Liver (tissue), 8 donors: ENCODE measurements at regions not wholly inside any gene's neighbourhood (a gene's known extent, or its start where the extent isn't known, plus 50 kb on each side); places are given as distances from the start of the nearest gene placed in this dataset.

Source experiments
- DNase-seq: peaks from one replicate; pipeline ENCODE4 v3.0.0-alpha.2; 2017; ENCODE audit warnings: low spot score
- H3K27ac ChIP-seq, 2 donors: one replicate each; pipeline ENCODE4 v1.7.0; 2013; ENCODE audit warnings: inconsistent platforms in 2 of 2, low read length in 2 of 2, control low read depth in 1 of 2, low read depth in 1 of 2, mild to moderate bottlenecking in 1 of 2
- H3K27me3 ChIP-seq, 4 donors: one replicate each; pipeline versions ENCODE4 v1.6.1 to v1.7.0; 2013; ENCODE audit warnings: low read length in 3 of 4, inconsistent platforms in 1 of 4, mild to moderate bottlenecking in 1 of 4, moderate library complexity in 1 of 4; ENCODE audit not compliant: control insufficient read depth in 4 of 4, insufficient read depth in 4 of 4
- H3K36me3 ChIP-seq, 4 donors: one replicate each; pipeline versions ENCODE4 v1.6.1 to v1.7.0; 2013; ENCODE audit warnings: low read length in 3 of 4, mild to moderate bottlenecking in 3 of 4, low read depth in 1 of 4, moderate library complexity in 1 of 4; ENCODE audit not compliant: control insufficient read depth in 4 of 4, insufficient read depth in 3 of 4
- H3K4me1 ChIP-seq, 4 donors: one replicate each; pipeline versions ENCODE4 v1.6.1 to v1.7.0; 2013; ENCODE audit warnings: low read length in 3 of 4, mild to moderate bottlenecking in 3 of 4, moderate library complexity in 1 of 4; ENCODE audit not compliant: control insufficient read depth in 4 of 4, insufficient read depth in 4 of 4
- H3K4me3 ChIP-seq, 3 donors: one replicate each; pipeline versions ENCODE4 v1.6.1 to v1.7.0; 2013; ENCODE audit warnings: low read length in 3 of 3, control low read depth in 1 of 3, low read depth in 1 of 3, mild to moderate bottlenecking in 1 of 3
- H3K9ac ChIP-seq, 2 donors: one replicate each; pipeline ENCODE4 v1.7.0; 2013; ENCODE audit warnings: low read length in 2 of 2, mild to moderate bottlenecking in 2 of 2, moderate library complexity in 2 of 2, control low read depth in 1 of 2, low read depth in 1 of 2
- H3K9me3 ChIP-seq, 4 donors: one replicate each; pipeline versions ENCODE4 v1.6.1 to v1.7.0; 2013; ENCODE audit warnings: low read length in 3 of 4; ENCODE audit not compliant: control insufficient read depth in 4 of 4
- EGR1 ChIP-seq, 2 donors: IDR thresholded peaks; 2 replicates each; pipeline ENCODE4 v1.6.1; 2016 to 2018; ENCODE audit warnings: antibody characterized with exemption in 2 of 2, low read depth in 2 of 2
- FOXA2 ChIP-seq: IDR thresholded peaks from 2 replicates; pipeline ENCODE4 v1.6.1; 2016; ENCODE audit warnings: antibody characterized with exemption
- GABPA ChIP-seq, 2 donors: IDR thresholded peaks in 1 of 2; conservative IDR thresholded peaks in 1 of 2; 2 replicates each; pipeline ENCODE4 v1.6.1; 2016; ENCODE audit warnings: antibody characterized with exemption in 2 of 2, mild to moderate bottlenecking in 1 of 2, moderate library complexity in 1 of 2
- HNF4G ChIP-seq: IDR thresholded peaks from 2 replicates; pipeline ENCODE4 v1.6.1; 2016; ENCODE audit warnings: antibody characterized with exemption
- JUND ChIP-seq, 2 donors: IDR thresholded peaks; 2 replicates each; pipeline ENCODE4 v1.6.1; 2016; ENCODE audit warnings: antibody characterized with exemption in 2 of 2
- NR2F2 ChIP-seq: IDR thresholded peaks from 2 replicates; pipeline ENCODE4 v1.6.1; 2016; ENCODE audit warnings: antibody characterized with exemption
- RAD21 ChIP-seq, 2 donors: IDR thresholded peaks; 2 replicates each; pipeline ENCODE4 v1.6.1; 2016; ENCODE audit warnings: antibody characterized with exemption in 2 of 2, mild to moderate bottlenecking in 2 of 2
- RXRA ChIP-seq, 2 donors: IDR thresholded peaks; 2 replicates each; pipeline ENCODE4 v1.6.1; 2017 to 2018; ENCODE audit warnings: antibody characterized with exemption in 2 of 2, mild to moderate bottlenecking in 1 of 2
- SP1 ChIP-seq: IDR thresholded peaks from 2 replicates; pipeline ENCODE4 v1.6.1; 2018; ENCODE audit warnings: antibody characterized with exemption, mild to moderate bottlenecking
- WGBS: extraction: QIAGEN DNeasy Blood & Tissue Kit; methylation state at CpG from one replicate; pipeline ENCODE4 v1.1.7; 2013; 5-methylcytosine and 5-hydroxymethylcytosine counted together
- TF ChIP-seq, protein P1 (sequence below): fragments of 150-350 bp; IDR thresholded peaks from 2 replicates; pipeline ENCODE4 v1.5.1; 2017; ENCODE audit warnings: improper control_type of control experiment, low read depth, low read length; ENCODE audit not compliant: missing input control
- TF ChIP-seq, protein P2 (sequence below): IDR thresholded peaks from 2 replicates; pipeline ENCODE4 v1.6.1; 2016; ENCODE audit warnings: antibody characterized with exemption
- TF ChIP-seq, protein P3 (sequence below): IDR thresholded peaks from 2 replicates; pipeline ENCODE4 v1.6.1; 2016; ENCODE audit warnings: antibody characterized with exemption, mild to moderate bottlenecking
- TF ChIP-seq, protein P4 (sequence below): IDR thresholded peaks from 2 replicates; pipeline ENCODE4 v1.6.1; 2016; ENCODE audit warnings: antibody characterized with exemption
- donor health status: healthy.
- donor health status: healthy.
- donor health status: healthy.
- donor health status: healthy.
- donor health status: healthy.

DNA sequence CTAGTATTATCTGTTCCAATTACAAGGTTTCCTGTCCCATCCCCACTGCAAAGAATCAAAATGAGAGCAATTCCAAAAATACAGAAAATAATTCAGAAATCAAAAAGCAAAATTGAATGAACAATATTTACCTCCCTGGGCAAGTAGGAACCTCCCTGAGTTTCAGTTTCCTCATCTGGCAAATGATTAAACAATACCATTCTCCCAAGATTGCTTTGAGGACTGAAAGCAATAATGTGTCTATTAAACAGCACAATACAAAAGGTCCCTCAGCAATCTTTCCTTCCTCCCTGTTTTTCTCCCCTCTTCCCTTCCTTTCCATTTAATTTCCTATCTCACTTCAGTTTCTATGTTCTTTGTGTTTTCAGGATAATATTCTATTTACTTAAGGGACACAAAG, 171.0 kb downstream of the ZC3H11B start:
- Histone ChIP-seq H3K9ac (no peak overlapping the region), H3K4me3 (no peak overlapping the region), H3K36me3 (no peaks in the 10 kb centered on the region), H3K9me3 (no peaks in the 10 kb centered on the region), H3K27me3 (no peaks in the 10 kb centered on the region), H3K27ac (no peak overlapping the region), H3K4me1 (no peaks in the 10 kb centered on the region)
- TF ChIP-seq SP1 (no peak), GABPA (IDR thresholded peaks at IDR 0.05 in 1 of 2, conservative IDR thresholded peaks at IDR 0.05 in 1 of 2) (no peak), FOXA2 (no peak)
- no peak for DNase-seq

DNA sequence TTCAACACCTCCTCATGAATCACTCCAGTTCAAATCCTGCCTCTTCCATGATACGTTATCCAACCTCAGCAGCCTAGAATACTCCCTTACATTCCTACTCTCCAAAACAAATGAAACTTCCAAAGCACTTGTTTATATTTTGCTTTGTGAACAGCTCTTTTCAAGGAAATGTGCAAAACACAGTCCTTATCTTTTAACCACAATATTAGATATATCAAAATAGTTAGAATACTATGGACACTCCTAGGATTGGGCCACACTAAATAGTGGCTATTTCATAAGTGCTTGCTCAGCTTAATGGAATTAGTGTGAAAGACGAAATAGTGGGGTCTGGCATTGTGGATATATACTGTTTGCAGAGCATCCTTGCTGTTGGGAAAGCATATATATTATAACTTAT, 173.5 kb downstream of the ZC3H11B start:
- DNase-seq, result no peak
- H3K27me3 ChIP-seq, result no peaks in the 10 kb centered on the region
- H3K9ac ChIP-seq, result no peak overlapping the region
- TF ChIP-seq RAD21 (IDR thresholded peaks at IDR 0.05) (no peak), RXRA (IDR thresholded peaks at IDR 0.05) (no peak), FOXA2 (no peak), EGR1 (IDR thresholded peaks at IDR 0.05; ENCODE audit: low read depth in 2 of 2) (no peak), SP1 (no peak)
- TF ChIP-seq, protein P1, sequence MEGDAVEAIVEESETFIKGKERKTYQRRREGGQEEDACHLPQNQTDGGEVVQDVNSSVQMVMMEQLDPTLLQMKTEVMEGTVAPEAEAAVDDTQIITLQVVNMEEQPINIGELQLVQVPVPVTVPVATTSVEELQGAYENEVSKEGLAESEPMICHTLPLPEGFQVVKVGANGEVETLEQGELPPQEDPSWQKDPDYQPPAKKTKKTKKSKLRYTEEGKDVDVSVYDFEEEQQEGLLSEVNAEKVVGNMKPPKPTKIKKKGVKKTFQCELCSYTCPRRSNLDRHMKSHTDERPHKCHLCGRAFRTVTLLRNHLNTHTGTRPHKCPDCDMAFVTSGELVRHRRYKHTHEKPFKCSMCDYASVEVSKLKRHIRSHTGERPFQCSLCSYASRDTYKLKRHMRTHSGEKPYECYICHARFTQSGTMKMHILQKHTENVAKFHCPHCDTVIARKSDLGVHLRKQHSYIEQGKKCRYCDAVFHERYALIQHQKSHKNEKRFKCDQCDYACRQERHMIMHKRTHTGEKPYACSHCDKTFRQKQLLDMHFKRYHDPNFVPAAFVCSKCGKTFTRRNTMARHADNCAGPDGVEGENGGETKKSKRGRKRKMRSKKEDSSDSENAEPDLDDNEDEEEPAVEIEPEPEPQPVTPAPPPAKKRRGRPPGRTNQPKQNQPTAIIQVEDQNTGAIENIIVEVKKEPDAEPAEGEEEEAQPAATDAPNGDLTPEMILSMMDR, result no peak
- TF ChIP-seq, protein P2, sequence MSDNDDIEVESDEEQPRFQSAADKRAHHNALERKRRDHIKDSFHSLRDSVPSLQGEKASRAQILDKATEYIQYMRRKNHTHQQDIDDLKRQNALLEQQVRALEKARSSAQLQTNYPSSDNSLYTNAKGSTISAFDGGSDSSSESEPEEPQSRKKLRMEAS, result no peak
- TF ChIP-seq, protein P3, sequence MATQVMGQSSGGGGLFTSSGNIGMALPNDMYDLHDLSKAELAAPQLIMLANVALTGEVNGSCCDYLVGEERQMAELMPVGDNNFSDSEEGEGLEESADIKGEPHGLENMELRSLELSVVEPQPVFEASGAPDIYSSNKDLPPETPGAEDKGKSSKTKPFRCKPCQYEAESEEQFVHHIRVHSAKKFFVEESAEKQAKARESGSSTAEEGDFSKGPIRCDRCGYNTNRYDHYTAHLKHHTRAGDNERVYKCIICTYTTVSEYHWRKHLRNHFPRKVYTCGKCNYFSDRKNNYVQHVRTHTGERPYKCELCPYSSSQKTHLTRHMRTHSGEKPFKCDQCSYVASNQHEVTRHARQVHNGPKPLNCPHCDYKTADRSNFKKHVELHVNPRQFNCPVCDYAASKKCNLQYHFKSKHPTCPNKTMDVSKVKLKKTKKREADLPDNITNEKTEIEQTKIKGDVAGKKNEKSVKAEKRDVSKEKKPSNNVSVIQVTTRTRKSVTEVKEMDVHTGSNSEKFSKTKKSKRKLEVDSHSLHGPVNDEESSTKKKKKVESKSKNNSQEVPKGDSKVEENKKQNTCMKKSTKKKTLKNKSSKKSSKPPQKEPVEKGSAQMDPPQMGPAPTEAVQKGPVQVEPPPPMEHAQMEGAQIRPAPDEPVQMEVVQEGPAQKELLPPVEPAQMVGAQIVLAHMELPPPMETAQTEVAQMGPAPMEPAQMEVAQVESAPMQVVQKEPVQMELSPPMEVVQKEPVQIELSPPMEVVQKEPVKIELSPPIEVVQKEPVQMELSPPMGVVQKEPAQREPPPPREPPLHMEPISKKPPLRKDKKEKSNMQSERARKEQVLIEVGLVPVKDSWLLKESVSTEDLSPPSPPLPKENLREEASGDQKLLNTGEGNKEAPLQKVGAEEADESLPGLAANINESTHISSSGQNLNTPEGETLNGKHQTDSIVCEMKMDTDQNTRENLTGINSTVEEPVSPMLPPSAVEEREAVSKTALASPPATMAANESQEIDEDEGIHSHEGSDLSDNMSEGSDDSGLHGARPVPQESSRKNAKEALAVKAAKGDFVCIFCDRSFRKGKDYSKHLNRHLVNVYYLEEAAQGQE, result no peak
- H3K9me3 ChIP-seq, result no peaks in the 10 kb centered on the region
- H3K4me3 ChIP-seq, result no peak overlapping the region
- no peaks in the 10 kb centered on the region for H3K4me1 ChIP-seq
- no peaks in the 10 kb centered on the region for H3K36me3 ChIP-seq
- 92% methylated on average over 2 of the region's 2 CpGs for WGBS
- no peak overlapping the region for H3K27ac ChIP-seq

DNA sequence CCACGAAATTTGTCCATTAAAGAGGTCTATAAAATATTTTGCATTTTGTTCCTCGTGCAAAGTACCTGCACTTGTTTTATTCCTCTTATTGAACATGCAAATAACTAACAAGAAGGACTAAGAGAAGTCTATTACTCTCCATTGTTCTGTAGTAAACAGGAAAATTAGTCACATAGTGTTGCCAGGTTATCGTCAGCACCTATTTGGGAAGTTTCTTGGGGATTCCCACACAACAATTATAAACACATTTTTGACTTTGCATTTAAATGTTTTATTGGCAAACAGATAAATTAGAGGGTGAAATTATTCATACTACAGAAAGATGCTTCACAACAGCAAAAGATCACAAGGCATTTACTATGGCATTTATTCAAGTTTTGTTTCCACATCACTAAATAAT, 174.5 kb downstream of the ZC3H11B start:
- WGBS, result 87% methylated on average over 3 of the region's 3 CpGs
- TF ChIP-seq HNF4G, result no peak
- no peak for TF ChIP-seq JUND (IDR thresholded peaks at IDR 0.05)
- no peak for TF ChIP-seq NR2F2
- TF ChIP-seq, protein P1, result no peak
- no peak for TF ChIP-seq RAD21 (IDR thresholded peaks at IDR 0.05)
- TF ChIP-seq, protein P2, result no peak
- TF ChIP-seq, protein P4, sequence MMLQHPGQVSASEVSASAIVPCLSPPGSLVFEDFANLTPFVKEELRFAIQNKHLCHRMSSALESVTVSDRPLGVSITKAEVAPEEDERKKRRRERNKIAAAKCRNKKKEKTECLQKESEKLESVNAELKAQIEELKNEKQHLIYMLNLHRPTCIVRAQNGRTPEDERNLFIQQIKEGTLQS, result no peak
- TF ChIP-seq FOXA2, result no peak
- no peaks in the 10 kb centered on the region for H3K4me1 ChIP-seq

More for the DNA sequence above, 174.5 kb downstream of the ZC3H11B start:
- no peak for DNase-seq
- no peaks in the 10 kb centered on the region for H3K27me3 ChIP-seq
- H3K4me3 ChIP-seq, result no peak overlapping the region
- H3K9me3 ChIP-seq, result no peaks in the 10 kb centered on the region
- H3K9ac ChIP-seq, result no peak overlapping the region
- H3K27ac ChIP-seq, result no peak overlapping the region
- H3K36me3 ChIP-seq, result no peaks in the 10 kb centered on the region
